GM21737 (cell line): ENCODE measurements at regions not wholly inside any gene's neighbourhood (a gene's known extent, or its start where the extent isn't known, plus 50 kb on each side); places are given as distances from the start of the nearest gene placed in this dataset.
A peak's percentile ranks its signal among the peaks of the same experiment; 100 is the strongest.

Source experiments
- ATAC-seq: cut with Tn5 transposase; IDR thresholded peaks from one replicate; pipeline ENCODE4 v1.9.1; 2021; ENCODE audit warnings: mild to moderate bottlenecking, moderate library complexity; ENCODE audit not compliant: unreplicated experiment

DNA sequence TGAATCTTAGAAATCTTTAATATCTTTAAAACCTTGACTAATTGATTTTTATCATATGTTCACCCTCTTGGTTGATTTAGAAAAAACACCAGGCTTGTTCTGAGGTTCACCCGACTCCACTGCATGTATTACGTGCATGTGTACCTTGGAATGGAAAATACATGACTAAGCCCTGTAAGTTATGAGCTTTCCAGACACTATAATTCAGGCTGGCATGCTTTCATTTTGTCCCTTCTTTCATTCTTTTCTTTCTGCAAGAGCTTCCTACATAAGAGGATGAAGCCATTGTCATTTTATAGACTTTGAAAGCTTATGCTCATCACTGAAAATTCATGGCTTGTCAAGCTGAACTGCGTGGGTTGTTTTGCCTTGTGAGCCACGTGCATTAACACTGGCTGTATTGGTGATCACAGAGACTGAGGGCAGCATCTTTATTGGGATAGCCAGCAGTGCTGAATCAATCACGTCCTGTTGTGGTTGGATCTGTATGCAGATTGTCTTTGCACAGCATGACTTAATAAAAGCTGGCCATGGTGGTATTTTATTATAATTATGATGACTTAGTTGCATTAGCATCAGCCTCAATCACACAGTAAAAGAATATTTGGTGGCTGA is 141.9 kb downstream of the SLIT2 start:
- no peak for ATAC-seq

DNA sequence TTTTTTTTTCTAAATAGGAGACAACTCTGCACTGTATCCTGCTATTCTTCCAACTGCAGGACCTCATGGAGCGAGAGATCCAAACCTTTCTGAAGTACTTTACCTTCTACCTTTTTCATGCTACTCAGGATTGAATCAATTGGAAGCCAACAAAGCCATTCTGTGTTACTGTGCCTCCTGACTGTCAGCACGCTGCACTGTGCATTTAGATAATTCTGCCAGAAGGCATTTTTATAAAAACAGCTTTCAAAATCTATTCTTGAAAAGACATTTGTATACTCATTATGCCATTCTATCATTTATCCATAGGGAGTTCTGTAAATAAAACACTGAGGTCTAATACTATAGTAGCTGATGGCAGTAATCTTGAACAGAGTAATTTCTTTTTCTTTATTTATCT is 142.8 kb downstream of the SLIT2 start:
- ATAC-seq = no peak

DNA sequence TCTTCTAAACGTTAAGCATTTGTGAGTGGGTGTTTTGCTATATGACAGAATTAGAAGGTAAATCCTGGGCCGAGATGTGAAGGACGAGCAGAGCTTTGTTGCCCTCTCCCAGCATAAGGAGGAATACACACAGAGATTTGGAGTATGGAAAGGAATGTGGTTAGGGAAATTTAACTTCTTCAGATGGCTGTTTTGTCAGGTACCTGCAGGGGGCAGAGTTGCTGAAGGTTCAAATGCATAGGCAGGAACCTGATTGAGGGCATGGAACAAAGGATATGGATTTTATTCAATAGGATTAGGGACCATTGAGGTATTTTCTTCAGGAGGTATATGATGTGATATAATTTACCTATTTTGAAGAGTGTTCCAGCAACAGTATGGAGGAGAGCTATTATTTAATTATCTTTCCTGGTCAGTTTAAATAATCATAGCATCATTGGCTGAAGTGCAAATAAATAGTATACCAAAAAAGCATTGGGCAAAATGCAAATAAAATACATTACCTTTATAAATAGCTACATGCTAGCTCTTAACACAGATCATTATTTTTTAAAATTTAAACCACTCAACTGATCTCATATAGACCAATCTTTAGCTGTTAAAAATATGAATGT is 143.6 kb downstream of the SLIT2 start:
- ATAC-seq = no peak

DNA sequence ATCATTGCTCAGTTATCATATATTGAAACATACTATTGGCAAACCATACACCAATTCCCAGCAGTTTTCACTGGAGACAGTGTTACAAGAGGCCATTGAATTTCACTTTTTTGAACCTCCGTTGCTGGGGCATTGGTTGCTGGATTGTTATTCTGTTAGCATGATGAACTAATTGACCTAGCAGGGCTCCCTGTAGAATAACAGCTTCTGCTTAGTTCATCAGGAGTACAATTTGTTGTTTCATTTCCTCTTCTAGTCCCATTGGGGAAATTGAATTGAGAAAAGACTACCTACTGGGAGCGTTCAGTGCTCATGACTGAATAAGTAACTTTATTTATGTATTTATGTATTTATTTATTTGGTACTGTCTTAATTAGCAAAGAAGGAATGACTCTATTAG is 151.6 kb downstream of the SLIT2 start:
- no peak for ATAC-seq

- ATAC-seq = no peak
These were observed 152.1 kb downstream of the SLIT2 start for GRCh38 chr4:20403846-20404245.

DNA sequence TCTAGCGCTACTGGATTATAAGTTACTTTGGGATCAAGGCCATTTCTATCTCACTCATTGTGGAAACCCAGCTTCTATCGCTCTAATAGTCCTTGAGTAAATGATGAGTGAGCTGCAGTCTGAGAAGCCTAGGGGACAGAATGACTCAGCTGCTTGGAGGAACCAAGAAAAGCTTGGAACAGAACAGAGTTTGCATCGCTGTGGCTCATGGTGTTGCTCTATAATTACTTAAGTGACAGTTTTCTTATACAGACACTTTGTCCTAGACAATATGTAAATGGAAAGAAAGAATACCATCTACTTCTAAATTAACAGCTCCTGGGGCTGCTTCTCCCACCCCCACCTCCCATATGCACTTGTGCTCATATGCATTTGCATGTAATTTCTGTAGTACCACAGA is 156.9 kb downstream of the SLIT2 start:
- no peak for ATAC-seq

DNA sequence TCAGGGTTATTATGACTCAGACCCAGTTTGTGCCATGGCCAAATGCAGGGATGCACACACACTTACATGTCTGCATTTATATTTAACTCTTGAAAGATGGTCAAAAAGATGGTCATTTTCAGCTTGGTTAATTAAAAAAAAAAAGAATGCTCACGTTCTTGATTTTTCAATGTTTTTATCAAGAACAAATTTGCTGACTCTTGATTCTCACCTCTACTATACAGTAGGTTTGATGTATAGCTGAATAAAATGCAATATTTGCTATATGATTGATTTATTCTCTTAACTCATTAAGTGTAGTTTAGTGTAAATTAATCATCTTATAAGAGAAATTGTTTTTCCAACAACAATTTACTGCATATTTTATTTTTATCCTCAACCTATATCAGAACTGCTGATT is 160.4 kb downstream of the SLIT2 start:
- no peak for ATAC-seq

GRCh38 chr4:20416800-20417199 is 165.1 kb downstream of the SLIT2 start:
- ATAC-seq = no peak

- ATAC-seq = peak; percentile 98
These were observed 167.3 kb downstream of the SLIT2 start for GRCh38 chr4:20418861-20419451.

GRCh38 chr4:20420916-20421602 is 169.4 kb downstream of the SLIT2 start:
- no peak for ATAC-seq

DNA sequence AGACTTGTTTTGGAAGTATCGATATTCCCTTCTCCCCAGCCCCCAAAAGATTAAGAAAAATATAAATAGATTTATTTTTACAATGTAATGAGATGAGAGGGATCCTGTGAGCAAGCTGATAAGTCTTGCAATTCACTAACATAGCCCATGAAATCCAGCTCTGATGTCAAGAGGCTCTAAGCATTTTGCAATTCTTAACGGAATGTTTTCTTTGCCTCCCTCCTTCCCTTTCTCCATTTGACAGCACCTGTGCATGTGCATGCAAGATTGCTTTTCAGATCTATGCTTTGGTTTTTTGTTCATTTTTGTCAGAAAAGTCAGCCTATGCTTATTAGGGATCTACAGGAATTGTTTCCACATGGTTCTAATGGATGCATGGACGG is 169.9 kb downstream of the SLIT2 start:
- no peak for ATAC-seq

DNA sequence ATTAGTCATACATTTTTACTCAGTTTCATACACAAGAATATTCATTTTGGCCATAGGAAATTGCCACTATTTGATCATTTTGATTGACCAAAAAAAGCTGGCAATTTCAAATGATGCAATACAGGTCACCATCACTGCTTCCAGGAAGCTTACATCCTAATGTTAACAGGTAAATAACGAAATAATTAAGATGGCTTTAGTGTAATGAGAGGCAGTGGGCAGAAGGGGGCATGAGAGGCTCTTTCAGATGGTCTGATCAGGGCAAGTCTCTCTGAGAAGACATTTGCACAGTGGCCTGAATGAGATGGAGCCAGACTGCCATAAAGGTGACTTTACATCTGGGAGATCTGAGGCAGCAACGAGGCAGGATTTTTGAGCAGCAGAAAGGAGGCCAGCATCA is 170.7 kb downstream of the SLIT2 start:
- ATAC-seq = peak; percentile 56

DNA sequence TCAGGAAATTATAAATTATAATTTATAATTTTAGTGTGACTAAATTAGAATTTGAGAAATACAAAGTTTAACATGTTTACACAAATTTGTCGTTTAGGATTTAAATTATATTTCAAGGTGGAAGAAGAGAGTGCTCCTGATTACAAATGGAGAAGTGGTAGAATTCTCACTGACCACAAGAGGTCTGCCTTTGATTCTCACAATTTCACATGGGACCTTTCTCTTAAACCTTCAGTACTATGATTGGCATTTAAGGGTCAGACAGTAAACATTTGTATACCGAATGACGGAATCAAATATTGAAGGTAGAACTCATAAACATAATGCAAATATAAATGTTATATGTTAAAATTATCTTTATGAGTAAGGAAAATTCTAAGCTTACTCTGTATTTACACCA is 171.7 kb downstream of the SLIT2 start:
- no peak for ATAC-seq

DNA sequence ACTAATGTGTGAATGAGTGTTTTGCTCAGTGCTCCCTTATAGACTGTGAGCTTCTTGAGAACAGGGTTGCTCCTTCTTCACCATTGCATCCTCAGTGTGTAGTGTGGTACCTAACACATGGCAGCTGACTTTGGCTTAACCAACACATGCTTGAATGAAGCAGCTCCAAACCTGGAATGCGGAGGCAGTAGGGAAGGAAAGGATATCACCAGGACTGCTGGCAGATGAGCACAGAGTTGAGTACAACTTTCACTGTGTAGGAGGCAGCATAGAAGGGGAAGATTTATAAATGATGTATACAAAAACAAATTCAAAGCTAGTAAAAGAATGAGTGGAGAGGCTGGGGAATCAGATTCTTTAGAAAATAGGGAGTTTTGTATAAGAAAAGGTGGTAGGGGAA is 174.3 kb downstream of the SLIT2 start:
- ATAC-seq = no peak

- ATAC-seq = no peak
These were observed 176.9 kb downstream of the SLIT2 start for GRCh38 chr4:20428436-20429160.

DNA sequence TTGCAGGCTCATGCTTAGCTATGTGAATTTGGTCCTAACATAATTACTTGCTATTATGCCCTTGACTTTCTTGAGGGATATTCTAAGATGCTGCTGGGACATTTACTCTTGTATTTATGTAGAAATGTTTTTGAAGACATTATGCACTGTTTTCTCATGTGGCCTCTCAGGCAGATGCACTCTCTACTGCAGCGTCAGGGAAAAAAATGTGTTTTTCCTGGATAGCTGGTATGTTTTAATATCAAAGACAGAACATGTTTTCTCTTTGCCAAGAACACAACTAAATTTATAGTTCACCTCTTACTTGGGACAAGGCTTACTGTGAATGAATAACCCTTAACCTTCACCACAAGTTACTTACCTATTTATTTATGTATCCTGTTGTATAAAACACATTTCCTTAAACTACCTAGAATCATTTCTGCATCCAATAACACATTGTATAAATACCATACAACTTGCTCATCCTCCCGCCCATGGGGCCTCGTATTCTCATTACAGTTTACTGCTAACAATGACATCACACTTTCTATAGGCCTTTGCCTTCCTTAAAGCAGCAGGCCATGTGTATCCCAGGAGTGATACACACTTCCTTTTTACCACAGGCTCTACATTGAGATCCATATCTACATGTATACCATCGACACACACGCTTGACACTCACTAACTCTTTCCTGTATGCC is 178.7 kb downstream of the SLIT2 start:
- ATAC-seq = no peak

DNA sequence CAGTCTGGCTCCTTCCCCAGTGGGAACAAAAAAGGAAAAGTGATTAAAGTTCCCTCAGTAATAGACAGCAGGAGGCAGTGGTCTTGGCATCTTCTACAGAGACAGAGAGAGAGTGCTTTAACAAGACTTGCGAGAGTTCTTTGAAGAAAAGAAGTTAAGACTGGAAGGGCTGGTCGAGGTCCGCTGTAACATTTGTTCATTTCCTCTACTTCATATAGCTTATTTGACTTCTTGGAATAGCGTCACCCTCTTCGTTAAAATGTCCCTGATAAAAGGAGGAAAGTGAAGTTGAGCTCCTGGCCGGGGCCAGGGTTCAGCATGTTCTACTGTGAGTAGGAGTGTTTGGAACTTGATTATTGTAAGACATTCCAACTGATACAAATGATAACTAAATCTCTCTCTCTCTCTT is 179.8 kb downstream of the SLIT2 start:
- ATAC-seq = no peak

GRCh38 chr4:20432088-20432487 is 180.4 kb downstream of the SLIT2 start:
- ATAC-seq = no peak

DNA sequence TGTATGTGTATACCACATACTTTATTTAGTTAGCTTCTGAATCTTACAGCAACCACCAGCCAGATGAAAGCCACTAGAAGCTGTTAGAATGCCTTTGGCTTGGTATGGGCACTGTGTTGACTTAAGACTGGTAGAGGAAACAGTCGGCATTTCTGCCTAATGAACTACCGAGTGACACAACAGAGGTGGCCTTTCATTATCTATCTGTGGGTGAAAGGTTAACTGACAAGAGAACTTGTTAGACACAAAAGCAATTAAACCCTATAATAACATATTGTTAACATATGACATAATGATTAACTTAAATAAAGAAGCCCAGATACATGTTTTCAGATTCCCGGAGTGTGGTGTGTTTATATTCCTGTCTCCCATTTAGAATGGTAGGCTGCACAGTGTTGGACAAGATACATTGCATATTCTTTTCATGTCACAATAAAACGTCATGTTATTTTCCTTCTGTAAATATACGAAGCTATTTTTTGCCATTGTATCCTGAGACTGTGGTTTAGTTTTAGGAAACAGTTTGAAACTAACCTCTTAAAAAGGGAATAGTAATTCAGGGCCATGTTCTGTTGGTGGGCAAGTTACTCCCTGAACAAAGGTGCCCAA is 181.5 kb downstream of the SLIT2 start:
- no peak for ATAC-seq

DNA sequence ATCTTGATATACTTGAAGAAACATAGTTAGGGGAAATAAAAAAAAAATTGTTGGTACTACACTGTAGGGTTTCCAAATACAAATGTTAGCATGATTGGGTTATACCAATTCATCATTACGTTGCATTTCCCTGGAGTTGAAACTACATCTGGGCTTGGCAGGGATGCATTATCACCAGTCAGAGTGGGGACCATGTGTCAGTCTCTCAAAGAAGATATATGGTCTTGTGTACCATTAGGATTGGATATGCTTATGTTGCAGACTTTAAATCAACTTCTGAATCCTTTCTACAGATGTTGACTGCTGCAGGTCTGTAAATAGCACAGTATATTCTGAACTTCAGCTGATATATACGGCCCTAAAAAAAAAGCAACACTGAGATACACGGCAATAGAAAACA is 188.5 kb downstream of the SLIT2 start:
- ATAC-seq = no peak
